Glomerular visceral epithelial cell (primary cell): ENCODE measurements at regions not wholly inside any gene's neighbourhood (a gene's known extent, or its start where the extent isn't known, plus 50 kb on each side); places are given as distances from the start of the nearest gene placed in this dataset.
"Not testable (repeated sequence)": the region's sequence is repeated elsewhere in the genome, so short reads cannot be mapped to it uniquely, and the experiment has no call there.

Experiments
- DNase-seq: peaks from one replicate; pipeline ENCODE4 v3.0.0-alpha.2; 2016; ENCODE audit errors: extremely low spot score

GRCh38 chr9:88596376-88596775 lies 61.4 kb downstream of the NXNL2 start:
- DNase-seq, result no peak

DNA sequence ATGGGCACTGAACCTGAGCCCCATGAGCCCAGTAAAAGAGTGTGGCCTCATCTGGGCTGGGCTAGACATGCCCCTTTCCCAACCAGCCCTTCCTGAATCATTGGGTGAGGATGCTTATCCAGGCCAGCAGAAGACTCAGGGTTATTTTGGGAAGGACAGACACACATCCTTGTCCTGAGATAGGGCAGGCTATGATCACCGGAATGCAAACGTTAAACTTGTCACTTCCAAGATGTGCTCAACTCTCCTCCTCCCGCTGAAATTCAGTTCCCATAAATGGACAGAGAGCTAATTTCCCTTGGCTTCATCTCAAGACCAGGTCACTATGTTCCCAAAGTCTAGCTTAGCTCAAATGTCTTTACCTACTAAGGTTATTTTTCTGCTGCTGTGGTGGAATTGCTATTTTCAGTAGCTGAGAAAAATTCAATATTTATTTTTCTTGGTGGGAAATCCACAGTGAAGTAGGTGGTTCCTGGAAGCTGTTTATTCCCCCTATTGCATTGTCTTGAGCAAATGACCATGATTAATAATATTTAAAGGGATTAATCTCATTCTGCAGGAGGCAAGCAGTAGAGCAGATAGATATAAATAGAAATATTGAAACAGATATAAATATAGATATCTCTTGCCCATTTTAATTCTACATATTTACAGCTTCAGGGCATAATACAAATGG lies 70.0 kb downstream of the NXNL2 start:
- no peak for DNase-seq

GRCh38 chr9:88605512-88606362 lies 70.8 kb downstream of the NXNL2 start:
- DNase-seq, result no peak

DNA sequence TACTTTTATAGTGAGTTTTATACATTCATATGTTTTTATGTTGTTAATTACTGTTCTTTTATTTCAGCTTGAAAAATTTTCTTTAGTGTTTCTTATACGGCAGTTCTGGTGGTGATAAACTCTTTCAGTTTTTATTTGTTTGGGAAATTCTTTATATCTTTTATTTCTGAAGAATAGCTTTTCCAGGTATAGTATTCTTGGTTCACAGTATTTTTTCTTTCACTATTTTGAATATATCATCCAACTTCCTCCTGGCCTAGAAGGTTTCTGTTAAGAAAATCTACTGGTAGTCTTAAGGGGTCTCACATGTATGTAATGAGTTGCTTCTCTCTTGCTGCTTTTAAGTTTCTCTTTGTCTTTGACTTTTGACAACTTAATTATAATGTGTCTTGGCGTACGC lies 79.4 kb downstream of the NXNL2 start:
- DNase-seq, result no peak

DNA sequence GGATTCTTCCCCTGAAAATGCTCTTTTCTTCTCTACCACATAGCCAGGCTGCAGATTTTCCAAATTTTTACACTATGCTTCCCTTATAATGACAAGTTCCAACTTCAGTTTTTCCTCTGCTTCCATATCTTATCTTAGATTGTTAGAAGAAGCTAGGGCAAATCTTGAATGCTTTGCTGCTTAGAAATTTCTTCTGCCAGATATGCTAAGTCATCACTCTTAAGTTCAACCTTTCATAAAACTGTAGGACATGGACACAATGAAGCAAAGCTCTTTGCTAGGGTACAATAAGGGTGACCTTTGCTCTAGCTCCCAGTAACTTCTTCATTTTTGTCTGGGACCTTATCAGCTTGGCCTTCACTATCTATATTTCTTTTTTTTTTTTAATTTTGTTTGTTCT lies 88.7 kb downstream of the NXNL2 start:
- DNase-seq, result no peak

DNA sequence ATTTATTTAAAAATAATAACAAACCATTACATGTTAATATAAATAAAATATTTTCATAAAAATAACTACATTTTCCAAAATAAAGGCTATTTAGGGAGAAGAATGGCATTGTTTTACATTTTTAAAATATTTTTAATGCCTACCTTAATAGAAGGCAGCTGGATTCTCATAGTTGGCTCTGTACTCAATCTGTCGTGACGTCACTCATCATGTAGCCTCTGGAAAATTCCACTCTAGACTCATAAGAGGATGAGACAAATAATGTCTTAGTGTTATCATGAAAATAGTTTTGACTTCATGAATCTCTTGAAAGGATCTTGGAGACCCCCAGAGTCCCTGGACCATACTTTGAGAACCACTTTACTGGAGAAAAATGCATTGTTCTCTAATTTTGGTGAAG lies 93.1 kb downstream of the NXNL2 start:
- DNase-seq, result no peak

DNA sequence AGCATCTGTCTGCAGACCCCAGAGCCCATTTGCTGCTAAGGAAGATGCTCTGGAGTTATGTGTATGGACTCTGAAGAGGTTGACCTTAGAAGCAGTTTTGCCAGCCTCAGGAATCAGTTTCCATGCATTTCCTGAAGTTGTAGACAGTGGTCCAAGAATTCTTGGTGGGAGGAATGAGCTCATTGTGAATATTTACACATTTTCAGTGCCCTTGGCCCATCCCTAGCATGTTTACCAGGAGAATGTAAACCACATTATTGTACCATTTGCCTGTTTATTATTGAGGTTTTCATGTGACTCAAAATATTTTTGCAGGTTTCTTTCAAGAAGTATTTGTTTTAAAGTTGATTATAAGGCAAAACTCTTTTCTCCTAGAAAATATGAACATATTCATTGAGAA lies 93.8 kb downstream of the NXNL2 start:
- no peak for DNase-seq

DNA sequence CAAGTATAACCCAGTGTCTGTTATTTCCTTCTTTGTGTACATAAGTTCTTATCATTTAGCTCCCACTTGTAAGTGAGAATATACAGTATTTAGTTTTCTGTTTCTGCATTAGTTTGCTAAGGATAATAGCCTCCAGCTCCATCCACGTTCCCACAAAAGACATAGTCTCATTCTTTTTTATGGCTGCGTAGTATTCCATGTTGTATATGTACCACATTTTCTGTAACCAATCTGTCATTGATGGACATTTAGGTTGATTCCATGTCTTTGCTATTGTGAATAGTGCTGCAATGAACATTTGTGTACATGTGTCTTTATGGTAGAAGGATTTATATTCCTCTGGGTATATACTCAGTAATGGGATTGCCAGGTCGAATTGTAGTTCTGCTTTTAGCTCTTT lies 95.6 kb downstream of the NXNL2 start:
- not testable (repeated sequence) for DNase-seq

- DNase-seq, result no peak
Observed at GRCh38 chr9:88635151-88635550, 100.2 kb downstream of the NXNL2 start.

DNA sequence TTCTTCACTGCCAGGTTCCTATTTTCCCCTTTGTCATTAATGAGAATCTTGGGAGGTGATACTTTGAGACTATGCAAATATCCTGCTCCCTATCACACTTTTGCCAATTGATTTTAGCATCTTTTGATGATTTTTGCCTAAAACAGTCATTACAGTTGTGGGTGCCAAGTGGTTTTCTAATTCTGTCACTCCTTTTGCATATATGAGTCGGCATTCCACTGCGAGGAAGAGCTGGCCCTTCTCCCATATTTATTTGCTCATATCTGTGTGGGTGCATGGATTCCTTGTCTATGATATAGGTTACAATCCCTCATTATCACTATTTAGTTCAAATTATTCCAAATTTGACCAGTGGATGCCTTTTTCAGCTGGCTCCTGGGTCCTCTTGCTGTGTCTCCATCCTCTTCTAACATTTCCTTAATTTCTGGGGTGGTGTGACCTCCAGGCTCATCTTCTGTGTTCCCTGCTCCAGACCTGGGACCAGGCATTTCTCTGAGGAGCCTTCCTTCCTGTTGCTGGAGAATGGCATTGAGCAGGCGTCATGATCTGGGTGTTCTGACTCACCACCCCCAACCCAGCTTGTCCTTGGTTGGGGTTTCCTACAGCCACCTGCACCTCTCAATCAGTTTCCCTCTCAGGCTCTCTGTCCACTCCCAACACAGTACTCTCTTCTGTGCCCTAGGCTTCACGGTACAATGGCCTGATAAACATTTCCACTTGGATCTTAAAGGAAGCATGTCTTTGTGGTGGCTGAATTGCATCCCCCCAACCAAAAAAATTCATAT lies 106.7 kb downstream of the NXNL2 start:
- DNase-seq, result no peak

GRCh38 chr9:88642336-88642735 lies 107.4 kb downstream of the NXNL2 start:
- DNase-seq, result no peak

- DNase-seq, result no peak
Observed at GRCh38 chr9:88643931-88644330, 109.0 kb downstream of the NXNL2 start.

DNA sequence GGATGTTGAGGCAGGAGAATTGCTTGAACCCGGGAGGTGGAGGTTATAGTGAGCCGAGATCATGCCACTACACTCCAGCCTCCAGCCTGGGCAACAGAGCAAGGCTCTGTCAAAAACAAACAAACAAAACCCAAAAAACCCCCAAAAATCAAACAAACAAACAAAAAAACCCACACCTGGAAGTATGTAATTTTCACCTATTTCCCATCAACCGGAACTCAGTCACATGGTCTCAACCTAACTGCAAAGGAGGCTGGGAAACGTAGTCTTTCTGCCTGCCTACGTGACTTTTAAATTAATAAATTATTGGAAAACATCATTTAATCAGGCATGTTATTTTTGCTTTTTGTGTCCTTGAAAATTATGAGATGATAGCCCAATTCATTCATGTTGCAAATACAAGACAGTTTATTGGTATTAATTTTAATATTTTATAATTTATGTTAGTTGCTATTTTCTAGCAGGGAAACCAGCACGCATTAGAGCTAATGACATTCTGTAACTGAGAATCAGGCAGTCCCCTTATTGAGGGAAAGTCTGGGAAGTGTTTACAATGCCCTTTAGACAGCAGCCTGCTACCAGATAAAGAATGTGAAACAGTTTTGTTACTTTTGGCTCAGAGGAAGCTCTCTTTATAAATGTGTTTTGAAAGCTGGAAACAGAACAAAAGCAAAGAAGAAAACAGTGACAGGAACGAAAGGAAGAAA lies 110.3 kb downstream of the NXNL2 start:
- DNase-seq, result no peak

- DNase-seq, result no peak
Observed at GRCh38 chr9:88645879-88646199, 110.9 kb downstream of the NXNL2 start.

- no peak for DNase-seq
Observed at GRCh38 chr9:88646539-88647300, 111.7 kb downstream of the NXNL2 start.

DNA sequence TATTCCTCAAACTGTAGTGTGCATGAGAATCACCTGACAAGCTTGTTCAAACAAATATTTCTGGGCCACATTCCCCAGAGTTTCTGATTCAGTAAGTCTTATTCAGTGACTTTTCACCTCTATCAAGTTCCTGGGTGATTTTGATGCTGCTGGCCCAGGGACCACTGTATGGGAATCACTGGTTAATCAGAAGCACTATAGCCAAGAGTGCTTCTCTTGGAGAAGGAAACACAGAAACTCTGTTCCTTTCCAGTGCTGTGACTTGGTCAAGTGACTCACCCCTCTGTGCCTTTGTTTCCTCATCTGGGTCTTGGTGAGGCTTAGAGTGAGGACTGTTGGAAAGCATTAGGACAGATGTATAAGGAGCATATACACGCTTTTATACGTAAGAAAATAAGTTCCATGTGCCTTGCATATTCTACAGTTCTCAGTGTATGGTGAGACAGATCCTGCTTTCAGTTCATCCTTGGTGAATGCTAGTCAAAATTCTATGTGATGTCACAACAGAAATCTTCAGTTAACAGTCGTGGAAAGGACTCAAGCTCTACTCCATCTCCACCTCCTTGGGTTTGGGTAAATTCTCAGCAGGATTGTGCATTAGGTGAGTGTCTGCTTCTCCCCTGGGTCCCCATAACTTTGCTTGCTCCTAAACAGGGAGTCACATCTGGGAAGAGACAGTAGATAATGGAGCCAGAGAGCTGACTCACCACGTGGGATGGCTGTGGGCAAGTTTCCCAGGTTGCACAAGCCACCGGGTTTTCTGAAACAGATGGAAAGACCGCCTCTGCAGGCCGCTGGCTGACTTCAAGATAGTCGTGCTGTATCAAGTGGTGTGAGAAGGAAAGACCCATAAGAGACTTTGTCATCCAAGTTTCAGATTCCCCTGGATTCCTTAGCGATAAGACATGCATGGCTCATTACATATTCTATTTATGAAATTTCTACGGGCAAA lies 117.0 kb downstream of the NXNL2 start:
- peak; percentile 87 for DNase-seq

DNA sequence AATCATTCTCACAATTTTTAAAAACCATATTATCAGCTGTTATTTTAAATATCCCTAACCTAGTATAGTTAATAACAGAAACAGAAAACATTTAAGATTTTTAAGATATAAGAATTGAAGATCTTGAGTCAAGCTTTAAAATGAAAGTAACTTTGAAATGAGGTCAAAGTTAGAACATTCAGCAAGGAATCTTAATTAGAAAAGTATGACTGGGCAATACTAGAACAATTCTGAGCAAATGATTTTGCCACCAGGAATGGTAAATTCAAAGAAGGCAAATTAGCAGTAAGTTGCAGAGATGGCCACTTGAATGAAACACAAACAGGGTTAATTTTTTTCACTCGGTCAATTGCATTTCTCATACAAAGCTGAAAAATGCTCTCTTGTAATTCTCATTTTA lies 117.9 kb downstream of the NXNL2 start:
- no peak for DNase-seq

- DNase-seq, result no peak
Observed at GRCh38 chr9:88653406-88653805, 118.4 kb downstream of the NXNL2 start.

DNA sequence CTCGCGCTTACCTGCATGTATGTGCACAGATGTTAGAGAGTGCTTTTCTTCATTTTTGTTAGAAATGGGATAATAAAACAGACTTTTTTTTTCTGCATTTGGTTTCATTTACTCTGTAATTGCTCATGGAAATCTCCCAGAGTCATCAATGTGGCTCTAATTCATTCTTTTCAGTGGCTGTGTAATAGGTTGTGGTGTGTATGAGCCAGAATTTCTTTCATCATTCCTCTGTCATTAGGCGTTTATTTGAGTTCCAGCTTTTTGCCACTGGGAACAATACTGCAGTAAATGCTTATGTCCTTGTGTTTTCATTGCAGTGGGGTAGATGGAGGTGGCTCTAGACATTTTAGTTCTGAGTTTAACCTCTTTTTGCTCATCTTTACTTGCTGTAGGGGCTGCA lies 118.9 kb downstream of the NXNL2 start:
- no peak for DNase-seq

DNA sequence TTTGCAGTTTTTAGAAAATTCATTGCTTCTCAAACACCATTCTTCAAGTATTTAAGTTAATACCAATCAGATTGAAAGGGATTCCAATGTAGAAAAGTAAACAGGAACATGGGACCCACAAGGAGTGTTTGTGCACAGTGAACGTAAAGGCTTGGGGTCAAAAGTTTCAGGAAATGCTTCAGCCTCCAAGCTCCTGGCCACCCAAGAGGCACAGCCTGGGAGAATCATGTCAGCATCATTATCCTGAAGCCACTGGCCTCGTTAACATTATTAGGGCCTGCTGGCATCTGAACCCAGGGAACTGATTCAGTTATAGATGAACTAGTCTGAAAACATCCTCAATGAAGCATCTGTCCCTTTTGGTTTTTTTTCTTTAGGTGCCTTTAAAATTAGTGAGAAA lies 122.9 kb downstream of the NXNL2 start:
- no peak for DNase-seq
